Astrocyte (in vitro differentiated cells and primary cell): ENCODE measurements at regions not wholly inside any gene's neighbourhood (a gene's known extent, or its start where the extent isn't known, plus 50 kb on each side); places are given as distances from the start of the nearest gene placed in this dataset.

ENCODE experiments used
- CTCF ChIP-seq: IDR thresholded peaks from 2 replicates; pipeline ENCODE4 v1.5.1; 2011; ENCODE audit warnings: low read depth, mild to moderate bottlenecking, inconsistent platforms, low read length, moderate library complexity; ENCODE audit not compliant: insufficient read depth
- EZH2 ChIP-seq: IDR thresholded peaks from 2 replicates; pipeline ENCODE4 v1.6.1; 2012; ENCODE audit warnings: mild to moderate bottlenecking, low read length, inconsistent platforms; ENCODE audit not compliant: insufficient read depth

- TF ChIP-seq CTCF (no peak), EZH2 (no peak)
Observed at GRCh38 chr3:30503446-30503845, 103.0 kb upstream of the TGFBR2 start.
